Stimulated activated CD4-positive, alpha-beta T cell treated with anti-CD3 and anti-CD28 coated beads, Interleukin-15, amount 100 ng/mL, for 1 hour (primary cell): ENCODE measurements at regions not wholly inside any gene's neighbourhood (a gene's known extent, or its start where the extent isn't known, plus 50 kb on each side); places are given as distances from the start of the nearest gene placed in this dataset.
"Not testable (repeated sequence)": the region's sequence is repeated elsewhere in the genome, so short reads cannot be mapped to it uniquely, and the experiment has no call there.

Source experiments
- DNase-seq, 2 donors: peaks; one replicate each; pipeline ENCODE4 v3.0.0-alpha.2; 2020; ENCODE audit warnings: low read depth in 1 of 2, low spot score in 1 of 2

DNA sequence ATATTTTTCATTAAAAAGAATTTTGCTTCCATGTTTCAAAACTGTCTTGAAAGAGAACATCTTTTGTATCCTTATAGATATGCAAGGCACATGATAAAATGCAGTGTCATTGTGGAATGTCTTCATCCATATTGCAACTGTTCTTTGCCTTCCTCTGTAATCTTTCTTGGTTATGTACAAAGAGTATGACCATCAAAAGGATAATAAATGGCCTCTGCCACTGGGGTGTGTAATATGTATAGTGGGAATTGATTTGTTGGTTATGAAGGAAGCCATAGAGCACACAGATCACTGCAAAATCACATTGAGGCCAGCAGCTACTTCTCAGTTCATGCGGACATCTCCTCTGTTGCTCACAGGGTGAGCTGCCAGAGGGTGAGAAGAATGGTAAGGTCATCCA lies 703.5 kb downstream of the TFAP2A start:
- DNase-seq, result no peak

DNA sequence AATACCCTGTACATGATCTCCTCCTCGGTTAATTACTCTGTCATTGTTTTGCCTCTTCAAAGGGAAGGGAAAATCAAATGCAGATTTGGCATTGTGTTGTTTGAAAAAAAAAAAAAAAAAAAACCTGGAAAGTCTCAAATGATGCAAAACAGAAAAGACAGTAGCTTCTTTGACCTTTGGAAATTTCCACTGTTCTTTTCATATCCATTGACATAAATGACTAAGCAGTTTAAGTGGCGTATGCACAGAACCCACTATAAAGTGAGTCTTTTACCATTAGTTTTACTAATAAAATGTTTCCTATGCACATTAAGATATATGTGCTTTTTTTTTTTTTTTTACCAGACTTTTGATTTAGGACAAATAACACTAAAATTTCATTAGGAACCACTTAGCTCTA lies 704.3 kb downstream of the TFAP2A start:
- DNase-seq, result no peak

DNA sequence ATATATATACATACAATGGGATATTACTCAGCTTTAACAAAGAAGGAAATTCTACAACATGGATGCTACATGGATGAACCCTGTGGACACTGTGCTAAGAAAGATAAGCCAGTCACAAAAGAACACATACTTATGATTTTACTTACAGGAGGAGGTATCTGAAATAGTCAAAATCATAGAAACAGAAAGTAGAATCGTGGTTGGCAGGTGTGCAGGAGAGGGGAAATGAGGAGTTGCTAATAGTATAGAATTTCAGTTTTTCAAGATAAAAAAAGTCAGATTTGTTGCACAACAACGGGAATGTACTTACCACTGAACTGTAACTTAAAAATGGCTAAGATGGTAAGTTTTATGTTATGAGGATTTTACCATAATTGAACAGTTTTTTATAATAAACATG lies 706.3 kb downstream of the TFAP2A start:
- DNase-seq, result no peak

DNA sequence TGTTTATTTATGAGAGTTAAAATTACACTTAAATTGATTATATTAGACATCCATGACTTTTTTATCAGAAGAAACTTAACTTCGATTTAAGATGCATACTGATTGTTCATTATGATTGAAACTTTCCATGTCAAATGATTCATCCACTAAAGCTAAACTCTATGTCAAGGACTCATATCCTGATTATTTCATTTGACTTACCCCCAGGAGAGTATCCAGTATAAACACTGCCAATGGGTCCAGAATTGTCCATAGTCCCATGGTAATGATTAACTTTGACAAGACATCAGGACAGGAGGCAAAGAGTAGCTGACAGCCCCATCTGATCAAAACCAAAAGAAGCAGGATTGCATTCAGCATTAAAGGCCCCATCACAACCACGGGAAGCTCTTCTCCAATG lies 709.9 kb downstream of the TFAP2A start:
- DNase-seq, result no peak

DNA sequence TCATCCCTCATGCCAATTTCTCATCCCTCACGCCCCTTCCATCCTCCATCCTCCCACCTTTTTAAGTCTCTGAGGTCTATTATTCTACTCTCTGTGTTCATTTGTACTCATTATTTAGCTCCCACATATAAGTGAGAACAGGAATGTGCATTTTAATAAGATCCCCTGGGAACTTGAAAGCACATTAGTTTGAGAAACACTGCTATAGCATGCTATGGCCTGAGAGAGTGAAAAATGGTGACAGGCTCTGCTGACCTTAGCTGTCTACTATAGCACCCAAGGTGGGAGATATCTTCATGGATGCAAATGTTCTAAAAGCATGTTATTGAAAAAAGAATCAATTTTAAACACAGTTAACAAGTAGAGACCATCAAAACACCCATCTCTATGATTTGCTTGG lies 712.0 kb downstream of the TFAP2A start:
- DNase-seq, result no peak

DNA sequence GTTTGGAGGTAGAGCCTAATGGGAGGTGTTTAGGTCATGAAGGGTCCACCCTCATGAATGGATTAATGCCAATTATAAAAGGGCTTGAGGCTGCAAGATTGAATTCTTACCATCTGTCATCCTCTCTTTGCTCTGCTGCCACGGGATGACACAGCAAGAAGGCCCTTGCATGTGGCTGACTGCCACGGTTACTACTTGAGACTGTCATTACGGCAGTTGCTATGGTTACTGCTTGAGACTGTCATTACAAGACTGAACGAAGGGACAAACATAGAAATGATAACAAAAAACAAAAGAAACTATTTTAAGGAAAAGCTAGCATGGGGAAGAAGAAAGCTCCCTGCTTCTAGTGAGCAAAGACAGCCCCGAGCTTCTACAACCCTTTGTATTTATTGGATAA lies 715.0 kb downstream of the TFAP2A start:
- no peak for DNase-seq

DNA sequence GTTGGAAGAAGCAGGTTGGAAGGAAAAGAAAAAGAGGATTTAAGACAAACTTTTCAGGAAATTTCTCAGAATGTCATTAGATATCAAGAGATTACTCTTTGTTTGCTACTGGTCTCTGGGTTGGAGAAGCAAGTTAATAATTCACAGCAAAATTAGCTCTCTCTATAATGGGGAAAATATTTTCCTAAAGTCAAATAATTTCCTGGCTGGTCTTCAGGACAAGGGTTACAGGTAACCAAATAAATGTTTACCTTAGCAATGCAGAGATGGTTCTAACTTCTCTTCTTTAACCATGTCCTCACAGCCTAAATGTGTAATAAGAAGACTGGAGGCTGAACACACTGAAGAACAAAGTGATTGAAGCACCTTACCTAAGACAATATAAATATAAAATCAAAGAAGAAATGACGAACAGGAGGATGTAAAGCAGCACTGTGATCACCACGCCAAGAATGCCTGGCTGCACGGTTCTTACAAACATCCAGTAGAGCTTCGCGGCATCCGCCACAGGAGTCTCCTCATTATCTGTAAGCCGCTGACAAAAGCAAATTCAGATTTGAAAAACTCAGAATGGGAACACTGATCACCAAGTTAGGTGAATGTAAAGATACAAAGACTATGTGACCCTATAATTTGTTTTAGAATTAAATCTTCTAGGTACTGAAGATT lies 717.5 kb downstream of the TFAP2A start:
- DNase-seq, result no peak

DNA sequence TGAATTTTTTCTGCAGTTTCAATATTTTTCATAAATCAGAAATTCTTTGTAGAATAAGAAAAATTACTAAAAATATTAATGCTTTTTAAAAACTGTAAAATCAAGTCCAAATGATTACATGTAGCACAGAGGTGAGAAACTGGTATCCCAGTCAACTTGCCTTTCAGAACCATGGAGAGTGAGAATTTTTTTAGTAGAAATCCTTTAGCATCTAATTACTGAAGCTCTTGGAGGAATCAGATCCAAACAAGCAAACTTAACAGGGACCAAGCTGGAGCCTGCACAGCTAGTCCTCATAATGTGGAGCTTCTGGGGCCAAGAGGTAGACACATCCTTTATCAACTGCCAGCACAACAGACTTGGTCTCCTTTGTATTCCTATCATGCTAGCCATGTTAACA lies 724.5 kb downstream of the TFAP2A start:
- no peak for DNase-seq

DNA sequence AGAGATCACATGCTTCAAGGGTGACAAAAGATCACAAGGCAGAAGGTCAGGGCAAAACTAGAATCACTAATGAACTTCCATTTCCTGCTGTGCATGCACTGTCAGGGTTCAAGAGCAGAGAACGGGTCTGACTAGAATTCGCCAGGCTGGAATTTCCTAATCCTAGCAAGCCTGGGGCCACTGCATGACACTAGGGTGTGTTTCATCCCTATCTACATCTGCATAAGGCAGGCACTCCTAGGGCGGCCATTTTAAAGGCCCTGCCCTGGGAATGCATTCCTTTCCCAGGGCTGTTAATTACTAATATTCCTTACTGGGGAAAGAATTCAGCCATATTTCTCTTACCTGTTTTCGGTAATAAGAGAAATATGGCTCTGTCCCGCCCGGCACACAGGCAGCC lies 734.1 kb downstream of the TFAP2A start:
- DNase-seq, result not testable (repeated sequence)

DNA sequence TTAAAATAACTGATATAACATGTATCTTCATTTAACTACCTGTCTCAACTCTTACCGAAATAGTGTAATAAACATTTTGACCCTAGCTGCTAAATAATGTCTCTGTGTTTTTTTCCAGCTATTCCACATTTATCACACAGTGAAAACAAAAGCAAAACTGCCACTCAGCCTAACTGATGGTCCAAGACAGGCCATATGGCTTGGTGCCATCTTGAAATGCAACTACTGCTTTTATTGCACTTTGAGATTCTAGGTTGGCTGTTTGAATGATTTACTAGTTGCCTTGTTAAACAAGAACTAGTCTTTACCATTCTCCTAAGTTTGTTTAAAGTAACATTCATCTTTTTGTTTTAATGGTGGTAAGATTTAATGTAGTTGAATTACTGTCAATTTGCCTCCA lies 739.8 kb downstream of the TFAP2A start:
- DNase-seq, result no peak

DNA sequence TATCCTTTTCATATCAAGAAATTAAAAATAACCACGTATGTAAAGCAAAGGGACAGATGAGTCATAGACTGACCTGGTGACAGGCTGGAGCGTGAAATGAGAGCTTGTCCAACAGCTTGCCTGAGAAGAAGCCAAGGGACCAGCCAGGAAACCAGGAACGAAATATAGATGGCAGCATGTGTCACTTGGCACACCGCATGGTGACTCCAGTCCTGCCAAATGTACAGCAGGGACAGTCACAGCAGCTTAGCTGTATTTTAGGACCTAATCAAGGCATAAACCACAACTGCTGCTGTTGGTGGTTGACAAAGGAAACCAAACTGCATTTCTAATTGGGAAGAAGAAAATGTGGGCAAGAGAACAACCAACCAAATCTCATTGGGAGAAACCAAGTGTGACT lies 755.0 kb downstream of the TFAP2A start:
- DNase-seq, result no peak

DNA sequence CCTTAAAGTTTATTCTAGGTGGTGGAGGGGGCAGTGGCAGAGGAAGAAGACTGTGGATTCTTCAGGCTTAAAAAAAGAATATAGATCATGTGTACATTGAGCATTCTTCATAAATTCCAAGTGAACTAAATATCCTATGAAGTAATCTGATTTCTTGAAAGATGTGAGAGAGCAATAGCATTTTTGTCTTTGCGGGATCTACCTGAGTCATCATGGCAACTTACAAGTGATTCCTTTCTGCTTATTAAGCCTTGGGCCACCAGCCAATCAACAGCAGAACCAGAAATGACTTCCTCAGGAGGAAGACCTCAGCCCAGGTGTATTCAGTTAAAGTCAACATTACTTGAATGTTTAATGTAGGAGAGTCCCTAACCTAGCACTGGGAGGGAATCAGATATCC lies 756.9 kb downstream of the TFAP2A start:
- DNase-seq, result no peak

DNA sequence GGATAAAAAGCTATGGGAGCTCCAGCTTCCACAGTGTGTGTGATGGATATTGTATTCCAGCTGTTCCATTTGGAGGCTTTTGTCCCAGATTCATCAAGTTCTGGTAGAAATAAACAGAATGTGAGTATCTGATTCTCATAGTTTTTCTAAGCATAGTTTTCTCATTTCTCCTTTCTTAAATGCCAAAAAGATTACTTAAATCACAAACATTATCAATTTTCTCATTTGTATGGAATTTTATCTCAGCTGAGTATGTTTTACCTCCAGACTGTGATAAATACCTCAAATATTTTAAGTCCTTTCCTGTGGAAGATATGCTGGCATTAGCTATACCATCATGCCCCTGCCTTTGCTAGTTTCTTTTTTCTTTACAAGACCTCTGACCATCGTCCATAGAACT lies 767.3 kb downstream of the TFAP2A start:
- no peak for DNase-seq

DNA sequence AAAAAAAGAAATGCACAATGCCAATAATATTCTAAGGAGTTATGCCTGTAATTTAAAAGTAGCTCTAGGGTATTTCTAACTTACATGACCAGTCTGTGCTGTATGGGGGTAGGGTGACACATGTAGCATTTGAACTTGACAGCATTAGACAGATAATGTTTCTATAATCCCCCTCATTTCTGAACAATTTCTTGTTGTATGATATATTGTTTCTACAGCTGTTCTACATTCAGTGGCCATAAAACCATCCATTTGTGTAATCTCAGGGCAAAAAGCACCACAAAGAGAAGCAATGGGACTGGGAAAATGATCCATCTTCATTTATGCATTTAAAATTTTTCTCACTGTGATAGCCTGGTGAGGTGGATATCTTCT lies 767.8 kb downstream of the TFAP2A start:
- DNase-seq, result no peak

DNA sequence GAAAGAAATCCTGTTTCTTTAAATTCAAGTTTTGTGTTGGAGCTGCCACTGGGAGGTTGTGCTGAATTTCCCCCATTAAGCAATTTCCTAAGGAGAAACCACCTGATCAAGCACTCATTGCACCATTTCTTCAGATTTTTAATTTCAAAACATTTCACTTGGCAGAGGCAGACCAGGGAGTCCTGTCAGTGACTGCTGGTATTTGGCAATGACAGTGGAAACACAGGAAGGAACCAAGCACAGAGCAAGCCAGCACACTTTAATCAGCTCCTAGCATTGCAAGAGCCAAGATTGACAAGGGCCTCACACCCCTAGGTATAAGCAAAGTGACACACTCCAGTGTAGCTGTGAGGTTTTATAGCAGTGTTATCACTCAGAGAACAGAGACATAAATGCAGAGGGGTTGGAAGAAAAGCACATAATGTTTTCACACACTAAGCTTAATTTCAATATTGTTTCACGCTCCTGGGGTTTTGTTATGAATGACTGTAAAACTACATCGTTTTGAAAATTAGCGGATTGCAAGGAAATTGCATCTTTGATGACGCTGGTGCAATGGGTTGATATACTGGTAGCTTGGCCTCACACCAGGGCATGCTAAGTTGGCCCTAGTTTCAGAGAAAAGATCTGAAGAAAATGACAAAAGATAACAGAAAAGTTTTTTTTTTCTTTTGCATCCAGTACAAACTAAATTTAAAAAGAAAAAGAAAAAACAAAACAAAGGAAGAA lies 768.4 kb downstream of the TFAP2A start:
- DNase-seq, result no peak

DNA sequence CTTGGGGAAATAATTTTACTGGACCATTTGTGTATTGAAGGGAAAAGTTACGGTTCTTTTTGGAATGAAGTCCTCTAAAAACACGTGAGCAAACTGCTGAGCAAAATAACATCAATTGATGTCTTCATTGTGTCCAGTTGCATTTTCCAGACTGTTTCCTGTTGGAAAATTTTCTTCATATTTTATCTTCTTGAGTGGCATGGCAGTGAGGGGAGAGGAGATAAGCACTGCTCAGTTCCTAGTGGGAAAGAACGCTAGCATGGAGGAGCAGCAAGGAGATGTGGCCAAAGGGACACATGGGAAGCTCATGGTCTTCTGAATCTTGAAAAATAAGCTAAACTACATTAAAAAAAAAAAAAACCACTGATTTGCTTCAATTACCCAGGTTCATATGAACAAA lies 776.0 kb downstream of the TFAP2A start:
- no peak for DNase-seq

DNA sequence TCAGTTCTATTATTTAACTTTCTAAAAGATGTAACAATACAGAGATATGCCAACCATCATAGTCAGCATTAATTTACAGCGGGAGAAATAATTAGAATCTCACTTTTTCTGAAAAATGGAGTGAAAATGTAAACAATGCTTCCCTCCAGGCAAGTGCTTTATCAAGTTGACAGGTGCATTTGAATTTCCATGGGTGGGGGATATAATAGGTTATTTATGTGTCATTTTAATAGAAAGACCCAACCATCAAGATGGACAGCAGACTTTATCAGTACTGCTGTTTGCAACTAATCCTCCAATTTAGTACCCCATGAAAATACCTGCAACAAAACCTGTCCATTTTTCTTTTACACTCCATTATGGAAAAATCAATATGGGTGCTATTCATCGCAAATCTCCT lies 780.1 kb downstream of the TFAP2A start:
- DNase-seq, result no peak

DNA sequence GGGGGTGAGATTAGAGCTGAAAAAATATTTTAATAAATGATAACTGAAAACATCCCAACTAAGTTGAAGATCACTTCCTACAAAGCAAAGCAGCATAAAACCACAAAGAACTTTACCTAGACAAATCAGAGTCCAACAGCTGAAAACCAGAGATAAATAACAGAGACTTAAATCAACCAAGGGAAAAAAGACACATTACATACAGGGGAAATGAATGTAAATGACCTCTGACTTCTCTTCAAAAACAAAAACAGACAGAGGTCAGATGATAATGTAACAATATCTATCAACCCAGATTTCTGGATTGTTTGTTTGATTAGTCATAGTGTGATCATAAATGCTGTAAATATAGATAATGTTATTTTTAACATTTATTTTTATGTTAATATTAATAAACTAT lies 782.8 kb downstream of the TFAP2A start:
- no peak for DNase-seq

DNA sequence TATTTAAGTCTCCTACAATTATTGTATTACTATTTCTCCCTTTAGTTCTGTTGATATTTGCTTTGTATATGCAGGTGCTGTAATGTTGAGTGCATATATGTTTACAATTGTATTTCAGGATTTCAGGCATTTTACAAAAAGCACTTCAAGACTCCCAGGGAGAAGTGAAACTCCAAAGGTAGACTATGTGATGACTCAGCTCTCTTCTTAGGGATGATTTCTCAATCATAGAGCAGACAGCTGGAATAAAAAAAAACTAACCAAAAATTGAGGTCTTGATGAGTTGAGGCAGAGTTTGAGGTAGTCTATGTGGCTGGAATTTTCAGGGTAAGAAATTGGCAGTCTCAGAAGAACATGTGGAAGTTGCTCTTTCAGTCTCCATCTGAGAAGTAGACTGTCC lies 786.1 kb downstream of the TFAP2A start:
- no peak for DNase-seq

DNA sequence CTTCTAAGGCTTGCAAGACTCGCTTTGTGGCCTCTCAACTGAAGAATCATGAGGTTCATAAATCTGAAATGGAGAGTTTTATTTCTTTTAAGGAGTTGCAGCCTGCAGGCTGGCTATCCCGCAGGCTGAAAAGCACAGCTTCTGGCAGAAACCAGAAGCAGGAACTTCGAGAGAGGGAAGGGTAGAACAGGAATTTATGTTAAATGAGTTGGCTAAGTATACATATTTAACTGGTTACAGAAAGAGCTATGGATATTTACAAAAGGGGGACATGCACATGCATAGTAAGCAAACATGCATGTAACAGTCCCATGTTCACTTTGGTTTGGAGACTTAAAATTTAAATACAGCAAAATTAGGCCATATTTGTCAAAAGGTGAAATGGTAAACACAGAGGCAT lies 787.0 kb downstream of the TFAP2A start:
- no peak for DNase-seq

DNA sequence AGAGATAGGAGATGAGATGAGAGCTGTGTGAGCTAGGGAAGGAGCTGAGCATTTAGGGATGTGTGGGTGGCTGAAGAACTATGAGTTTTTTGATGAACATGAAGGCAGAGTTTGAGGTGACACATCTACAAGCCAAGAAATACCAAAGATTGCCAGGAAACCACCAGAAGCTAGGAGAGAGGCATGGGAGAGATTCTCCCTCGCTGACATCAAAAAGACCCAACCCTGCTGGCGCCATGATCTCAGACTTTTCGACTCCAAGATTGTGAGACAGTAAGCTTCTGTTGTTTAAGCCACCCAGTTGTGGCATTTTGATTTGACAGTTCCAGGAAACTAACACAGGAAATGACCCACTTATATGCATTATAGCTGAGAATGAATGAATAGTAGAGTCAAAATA lies 790.9 kb downstream of the TFAP2A start:
- no peak for DNase-seq

DNA sequence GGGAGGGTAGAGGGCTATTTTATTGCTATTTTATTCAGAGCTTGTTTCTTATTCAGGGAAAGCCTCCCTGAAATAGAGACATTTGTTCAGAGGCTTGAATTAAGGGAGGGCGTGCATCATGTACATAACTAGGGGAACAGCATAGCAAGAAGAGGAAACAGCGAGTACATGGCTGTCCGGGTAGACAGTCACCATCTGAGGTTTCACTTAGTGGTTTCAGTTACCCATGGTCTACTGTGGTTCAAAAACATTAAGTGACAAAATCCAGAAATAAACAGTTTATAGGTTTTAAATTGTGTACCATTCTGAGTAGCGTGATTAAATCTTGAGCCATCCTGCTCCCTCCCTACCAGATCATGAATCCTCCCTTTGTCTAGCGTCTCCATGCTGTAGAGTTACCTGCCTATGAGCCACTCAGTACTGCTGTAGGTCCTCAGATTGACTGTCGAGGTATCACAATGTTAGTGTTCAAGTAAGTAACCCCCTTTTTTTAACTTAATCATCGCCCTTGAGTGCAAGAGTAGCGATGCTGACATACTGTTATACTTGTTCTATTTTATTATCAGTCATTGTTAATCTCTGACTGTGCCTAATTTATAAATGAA lies 791.5 kb downstream of the TFAP2A start:
- no peak for DNase-seq

DNA sequence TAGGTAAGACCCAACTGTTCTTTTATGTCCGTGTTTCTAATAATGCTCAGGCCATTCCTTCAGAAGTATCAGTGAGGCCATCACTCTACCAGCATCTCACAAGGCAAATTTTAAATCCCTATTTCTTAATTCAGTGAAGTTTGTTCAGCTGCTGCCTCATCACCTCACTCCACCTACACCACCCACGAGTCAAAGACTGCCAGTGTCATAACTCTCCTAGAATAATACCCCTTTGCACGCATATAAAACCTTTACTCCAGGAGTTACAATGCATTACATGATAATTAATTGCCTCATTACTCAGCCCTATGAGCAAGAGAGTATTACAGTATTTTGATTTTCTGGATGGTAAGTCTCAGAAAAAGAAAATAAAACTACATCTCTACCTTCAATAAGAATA lies 793.6 kb downstream of the TFAP2A start:
- DNase-seq, result no peak
